Esophagus squamous epithelium (tissue), 4 donors: ENCODE measurements at regions not wholly inside any gene's neighbourhood (a gene's known extent, or its start where the extent isn't known, plus 50 kb on each side); places are given as distances from the start of the nearest gene placed in this dataset.

Experiments
- CTCF ChIP-seq, 6 experiments: fragments of 450-650 bp in 4 of 6; fragments of 200-600 bp in 2 of 6; sonication (generic) in 2 of 6; IDR thresholded peaks; one replicate each; pipeline ENCODE4 v1.5.1; 2016 to 2019; ENCODE audit warnings: antibody characterized with exemption in 6 of 6, mild to moderate bottlenecking in 4 of 6, moderate library complexity in 4 of 6
- POLR2A ChIP-seq, 4 donors: fragments of 450-650 bp; IDR thresholded peaks; one replicate each; pipeline ENCODE4 v1.6.1; 2017; ENCODE audit warnings: antibody characterized with exemption in 4 of 4, mild to moderate bottlenecking in 4 of 4, moderate library complexity in 3 of 4

GRCh38 chr1:25024615-25025350 is 94.7 kb upstream of the RUNX3 start:
- TF ChIP-seq CTCF (IDR thresholded peaks at IDR 0.05) = no peak
- TF ChIP-seq POLR2A (IDR thresholded peaks at IDR 0.05) = no peak
